ENCODE measurements at regions not wholly inside any gene's neighbourhood (a gene's known extent, or its start where the extent isn't known, plus 50 kb on each side); places are given as distances from the start of the nearest gene placed in this dataset.

GRCh38 chr2:156647377-156648010 lies 211.3 kb downstream of the GPD2 start:
- intact Hi-C loops (cut with micrococcal nuclease) = no loop called here

DNA sequence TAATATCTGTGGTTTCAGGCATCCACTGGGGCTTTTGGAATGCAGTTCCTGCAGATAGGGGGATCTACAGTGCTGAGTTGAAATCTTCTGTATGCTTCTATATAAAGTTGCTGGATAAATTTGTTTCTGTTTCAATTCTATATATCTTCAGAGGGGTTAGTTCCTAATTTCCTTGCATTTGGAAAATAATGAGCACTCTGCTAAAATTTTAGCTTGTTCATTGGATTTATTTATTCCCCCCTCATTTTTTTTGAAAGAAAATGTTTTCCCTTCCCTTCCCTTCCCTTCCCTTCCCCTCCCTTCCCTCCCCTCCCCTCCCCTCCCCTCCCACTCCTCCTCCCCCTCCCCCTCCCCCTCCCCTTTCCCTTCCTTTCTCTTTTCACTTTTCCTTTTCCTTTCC lies 212.3 kb downstream of the GPD2 start:
- intact Hi-C loops (cut with micrococcal nuclease) = no loop called here

DNA sequence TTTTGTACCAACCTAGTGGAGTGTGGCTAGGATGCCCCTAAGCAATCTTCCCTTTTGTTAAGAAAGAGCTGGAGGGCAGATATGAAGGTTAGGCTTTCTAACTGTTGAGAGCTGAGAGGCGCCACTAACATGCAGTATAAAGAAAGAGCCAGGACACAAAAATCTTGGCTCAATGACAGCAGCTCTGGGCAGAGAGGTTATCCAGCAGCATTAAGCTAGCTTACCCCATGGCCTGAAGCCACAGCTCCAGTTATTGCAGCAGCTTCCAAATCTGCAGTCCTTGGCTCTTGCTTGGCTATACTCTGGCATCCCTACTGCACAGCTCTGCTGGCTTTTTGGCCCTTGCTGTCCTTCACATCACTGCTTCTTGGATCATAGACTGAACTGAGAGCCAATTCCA lies 213.4 kb downstream of the GPD2 start:
- intact Hi-C loops (cut with micrococcal nuclease) = no loop called here

DNA sequence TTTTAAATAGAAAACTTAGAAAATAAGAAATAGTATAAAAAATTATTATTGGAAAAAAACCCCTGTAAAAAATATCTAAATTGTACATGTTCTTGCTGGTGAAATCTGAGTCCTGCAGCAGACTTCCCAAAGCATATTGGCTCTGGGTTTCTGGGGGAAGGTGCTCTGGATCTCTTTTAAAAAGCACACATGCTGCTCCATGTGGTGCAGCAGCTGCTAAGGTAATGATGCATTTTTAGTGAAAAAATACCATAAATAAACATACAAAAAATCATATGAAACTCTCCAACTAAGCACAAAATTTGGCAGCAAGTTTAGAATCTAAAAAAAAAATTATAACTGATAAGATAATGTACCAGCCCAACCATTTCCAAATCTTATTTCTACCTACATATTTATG lies 216.5 kb downstream of the GPD2 start:
- intact Hi-C loops (cut with micrococcal nuclease) = no loop called here

- intact Hi-C loops (cut with micrococcal nuclease) = no loop called here
Observed at GRCh38 chr2:156653675-156654074, 217.5 kb downstream of the GPD2 start.

- intact Hi-C loops (cut with micrococcal nuclease) = no loop called here
Observed at GRCh38 chr2:156657809-156658208, 221.6 kb downstream of the GPD2 start.

DNA sequence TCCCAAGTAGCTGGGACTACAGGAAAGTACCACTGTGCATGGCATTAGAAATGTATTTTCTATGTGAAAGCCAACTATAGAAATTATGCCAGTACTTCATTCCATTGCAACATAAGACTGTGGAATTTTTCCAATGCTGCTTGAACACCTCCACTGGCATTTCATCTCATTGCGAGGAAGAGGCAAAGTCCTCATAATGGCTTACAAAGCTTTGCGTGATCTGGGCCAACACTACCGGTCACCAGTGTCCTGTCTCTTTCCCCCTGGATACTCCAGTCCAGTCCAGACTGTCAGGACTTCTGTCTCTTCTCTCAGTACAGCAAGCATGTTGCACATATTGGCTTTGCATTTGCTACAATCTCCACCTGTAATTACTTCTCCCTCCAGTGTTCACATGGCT lies 223.5 kb downstream of the GPD2 start:
- intact Hi-C loops (cut with micrococcal nuclease) = no loop called here

- intact Hi-C loops (cut with micrococcal nuclease) = no loop called here
Observed at GRCh38 chr2:156663757-156664409, 227.7 kb downstream of the GPD2 start.

DNA sequence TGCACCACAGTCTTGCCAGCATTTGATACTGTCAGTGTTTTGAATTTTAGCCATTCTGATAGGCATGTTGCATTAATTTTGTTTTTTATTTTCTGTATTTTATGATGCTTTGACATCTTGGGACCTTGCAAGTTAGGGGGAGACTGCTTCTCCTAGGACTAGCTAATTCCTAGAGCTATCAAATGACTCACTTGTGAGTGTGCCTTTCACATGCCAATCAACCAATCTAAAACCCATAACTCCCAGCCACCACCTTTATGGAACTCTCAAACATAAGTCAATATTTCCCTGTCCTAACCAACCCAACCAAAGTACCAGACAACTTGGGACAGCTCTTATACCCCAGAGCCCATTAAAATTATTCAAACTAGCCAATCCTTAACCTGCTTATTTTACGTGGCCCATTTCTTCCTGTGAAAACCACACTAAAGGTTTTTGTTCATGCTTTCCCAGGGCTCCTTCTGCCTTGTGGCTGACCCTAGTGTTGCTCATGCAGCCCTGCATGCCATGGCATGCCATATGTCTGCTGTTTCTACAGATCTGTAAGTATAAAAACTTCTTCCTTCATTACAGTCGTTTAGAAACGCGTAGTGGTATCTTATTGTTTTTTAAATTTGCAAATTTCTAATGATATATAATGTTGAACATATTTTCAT lies 230.1 kb downstream of the GPD2 start:
- intact Hi-C loops (cut with micrococcal nuclease) = no loop called here

- intact Hi-C loops (cut with micrococcal nuclease) = no loop called here
Observed at GRCh38 chr2:156670104-156670503, 233.9 kb downstream of the GPD2 start.

GRCh38 chr2:156671706-156672361 lies 235.7 kb downstream of the GPD2 start:
- intact Hi-C loops (cut with micrococcal nuclease) = no loop called here

DNA sequence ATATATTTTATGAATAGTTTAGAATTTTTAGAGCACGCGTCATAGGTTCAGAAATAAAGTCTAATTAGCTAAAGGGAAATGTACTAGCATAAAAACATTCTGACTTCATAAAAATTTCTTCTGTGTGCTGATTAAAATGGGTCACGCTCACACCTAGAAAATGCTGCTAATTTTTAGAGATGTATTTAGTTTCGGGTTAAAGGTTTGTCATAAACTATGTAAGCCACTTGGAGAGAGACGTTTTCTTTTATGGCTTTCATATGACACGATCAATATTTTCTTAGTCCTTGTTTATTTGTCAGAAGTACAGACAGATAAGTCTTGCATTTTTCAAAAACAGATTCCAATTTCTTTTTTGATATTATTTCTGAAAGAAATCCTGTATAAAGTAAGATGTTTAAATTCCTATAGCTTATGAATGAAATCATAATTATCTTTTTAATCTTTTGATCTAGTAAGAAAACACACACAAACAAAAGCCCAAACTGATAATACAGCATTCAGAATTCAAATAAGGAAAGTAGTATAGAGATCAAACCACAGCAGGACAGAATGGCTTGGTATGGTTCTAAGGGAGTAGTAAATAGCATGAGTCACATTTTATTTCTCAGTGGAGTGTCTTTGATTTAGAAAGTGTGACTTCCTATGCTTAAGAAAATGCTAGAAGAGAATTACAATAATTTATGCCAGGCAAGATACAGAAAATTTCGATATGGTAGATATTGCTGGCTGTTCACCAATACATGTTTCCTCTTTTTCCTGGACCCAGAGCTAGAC lies 236.6 kb downstream of the GPD2 start:
- intact Hi-C loops (cut with micrococcal nuclease) = no loop called here

- intact Hi-C loops (cut with micrococcal nuclease) = no loop called here
Observed at GRCh38 chr2:156673333-156673615, 237.1 kb downstream of the GPD2 start.

- intact Hi-C loops (cut with micrococcal nuclease) = no loop called here
Observed at GRCh38 chr2:156673981-156674380, 237.8 kb downstream of the GPD2 start.

DNA sequence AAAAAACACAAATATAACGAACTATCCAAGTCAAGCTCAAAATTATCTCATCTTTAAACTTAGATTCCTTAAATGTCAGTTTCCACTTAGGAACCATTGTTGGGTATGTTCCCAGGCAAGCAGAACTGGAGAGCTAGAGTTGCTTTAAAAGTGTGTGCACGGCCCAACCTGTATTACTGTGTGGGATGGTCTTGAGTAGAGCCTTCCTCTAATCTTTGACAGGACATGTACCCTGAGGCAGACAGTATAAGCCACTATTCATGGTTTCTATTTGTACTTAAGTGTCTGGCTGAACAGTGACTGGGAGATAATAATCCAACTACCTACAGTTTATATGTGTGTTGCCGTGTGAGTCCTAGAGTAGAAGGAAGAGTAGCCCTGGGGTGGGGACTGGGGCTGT lies 239.7 kb downstream of the GPD2 start:
- intact Hi-C loops (cut with micrococcal nuclease) = no loop called here

DNA sequence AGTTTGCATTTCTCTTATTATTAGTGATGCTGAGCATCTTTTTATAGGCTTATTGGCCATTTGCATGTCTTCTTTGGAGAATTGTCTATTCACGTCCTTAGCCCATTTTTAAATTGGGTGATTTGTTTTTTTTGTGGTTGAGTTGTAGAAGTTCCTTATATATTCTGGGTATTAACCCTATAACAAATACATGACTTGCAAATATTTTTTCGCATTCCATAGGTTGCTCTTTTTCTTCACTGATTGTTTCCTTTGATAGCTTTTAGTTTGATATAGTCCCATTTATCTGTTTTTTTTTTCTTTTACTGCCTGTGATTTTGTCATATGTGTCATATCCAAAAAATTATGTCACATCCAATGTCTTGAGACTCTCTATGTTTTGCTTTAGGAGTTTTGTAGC lies 243.6 kb downstream of the GPD2 start:
- intact Hi-C loops (cut with micrococcal nuclease) = no loop called here

GRCh38 chr2:156680266-156680665 lies 244.1 kb downstream of the GPD2 start:
- intact Hi-C loops (cut with micrococcal nuclease) = no loop called here

- intact Hi-C loops (cut with micrococcal nuclease) = no loop called here
Observed at GRCh38 chr2:156687126-156687525, 250.9 kb downstream of the GPD2 start.

DNA sequence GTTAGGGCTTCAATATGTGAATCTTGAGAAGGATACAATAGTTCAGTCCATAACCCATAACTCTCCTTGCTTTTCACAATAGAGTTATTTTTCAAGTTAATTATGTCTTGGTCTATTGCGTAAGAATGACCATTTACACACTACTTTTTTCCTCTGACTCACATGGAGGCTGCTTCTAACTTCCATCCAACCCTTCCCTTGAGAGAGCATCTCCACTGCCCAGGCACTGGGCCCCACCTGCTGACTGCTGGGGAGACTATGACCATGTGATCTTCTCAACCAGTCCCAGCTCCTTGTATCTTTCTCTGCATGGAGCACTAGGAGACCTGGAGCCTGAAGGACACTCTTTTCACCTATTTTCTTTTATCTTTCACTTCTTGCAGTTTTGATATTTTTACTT lies 251.5 kb downstream of the GPD2 start:
- intact Hi-C loops (cut with micrococcal nuclease) = no loop called here

- intact Hi-C loops (cut with micrococcal nuclease) = no loop called here
Observed at GRCh38 chr2:156689939-156690338, 253.8 kb downstream of the GPD2 start.

- intact Hi-C loops (cut with micrococcal nuclease) = no loop called here
Observed at GRCh38 chr2:156691014-156691413, 254.8 kb downstream of the GPD2 start.

- intact Hi-C loops (cut with micrococcal nuclease) = no loop called here
Observed at GRCh38 chr2:156695020-156695419, 258.8 kb downstream of the GPD2 start.

Data from T-helper 2 cell treated with Interferon-gamma antibody and Interleukin-4, amounts not matched to agents 100 ng/mL and 5 ng/mL, for 36 hours (primary cell).